Breast epithelium (tissue), 3 donors: ENCODE measurements at regions not wholly inside any gene's neighbourhood (a gene's known extent, or its start where the extent isn't known, plus 50 kb on each side); places are given as distances from the start of the nearest gene placed in this dataset.

Experiments
- POLR2A ChIP-seq: fragments of 450-650 bp; IDR thresholded peaks from one replicate; pipeline ENCODE4 v1.6.1; 2016; ENCODE audit warnings: antibody characterized with exemption, mild to moderate bottlenecking, moderate library complexity
- POLR2AphosphoS5 ChIP-seq, 3 donors: sonication (generic); formaldehyde crosslinking; IDR thresholded peaks; one replicate each; pipeline ENCODE4 v1.6.1; 2017; ENCODE audit warnings: antibody characterized with exemption in 3 of 3

DNA sequence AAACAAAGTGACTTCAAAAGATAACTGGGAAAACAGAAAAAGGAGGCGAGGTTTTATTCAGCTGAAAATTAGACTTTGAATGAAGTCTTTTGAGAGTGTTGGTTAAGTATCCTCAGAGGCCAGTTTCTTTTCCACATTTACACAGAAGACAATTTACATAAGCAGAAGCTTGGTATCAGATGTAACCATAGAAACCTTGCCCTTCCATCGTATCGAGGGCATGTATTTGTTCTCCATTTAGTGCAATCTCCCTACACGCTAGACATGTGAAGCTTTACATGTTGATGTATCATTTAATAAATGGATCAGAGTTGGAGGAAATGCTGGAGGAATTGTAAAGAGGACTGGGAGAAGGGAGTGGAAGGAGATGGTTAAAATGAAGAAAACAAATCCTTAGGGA lies 161.0 kb upstream of the CRBN start:
- no peak for TF ChIP-seq POLR2A
- TF ChIP-seq POLR2AphosphoS5 (IDR thresholded peaks at IDR 0.05), result no peak
